Activated CD4-positive, alpha-beta T cell treated with anti-CD3 and anti-CD28 coated beads for 36 hours (primary cell): ENCODE measurements at regions not wholly inside any gene's neighbourhood (a gene's known extent, or its start where the extent isn't known, plus 50 kb on each side); places are given as distances from the start of the nearest gene placed in this dataset.

Experiments used
- ATAC-seq: fragments of 200-7000 bp; cut with Tn5 transposase; one replicate; pipeline ENCODE4 v1.10.0; 2021; ENCODE audit warnings: mild to moderate bottlenecking, moderate library complexity
- CTCF ChIA-PET: fragments of 350-600 bp; sonication (Branson Sonifier 250); formaldehyde crosslinking; loops from one replicate; lab custom pipeline; 2021; ENCODE audit warnings: antibody characterized with exemption; lab: Charles Lee
- POLR2A ChIA-PET: fragments of 350-600 bp; sonication (Branson Sonifier 250); formaldehyde crosslinking; loops from one replicate; lab custom pipeline; 2021; ENCODE audit warnings: antibody characterized with exemption, inconsistent platforms; lab: Charles Lee
- DNase-seq: peaks from one replicate; pipeline ENCODE4 v3.0.0-alpha.2; 2020
- H3K27ac Mint-ChIP-seq: one replicate; pipeline ENCODE4 v1.8.0; 2021; ENCODE audit warnings: mixed read lengths
- H3K27me3 Mint-ChIP-seq: one replicate; pipeline ENCODE4 v1.8.0; 2021; ENCODE audit warnings: mixed read lengths
- H3K36me3 Mint-ChIP-seq: one replicate; pipeline ENCODE4 v1.8.0; 2021; ENCODE audit warnings: low read depth, mixed read lengths
- H3K4me1 Mint-ChIP-seq: one replicate; pipeline ENCODE4 v1.8.0; 2021; ENCODE audit warnings: mixed read lengths
- H3K4me3 Mint-ChIP-seq: one replicate; pipeline ENCODE4 v1.8.0; 2021; ENCODE audit warnings: mild to moderate bottlenecking, moderate library complexity, mixed read lengths
- H3K9me3 Mint-ChIP-seq: one replicate; pipeline ENCODE4 v1.8.0; 2021; ENCODE audit warnings: low read depth, mixed read lengths
- intact Hi-C, 2 experiments: fragments of 100-400 bp; cut with DNase I in 1 of 2; cut with micrococcal nuclease in 1 of 2; formaldehyde crosslinking; loops; one replicate each; pipeline versions ENCODE4 v1.14.2 to v1.15.1; 2022 to 2024; cut with DNase I, micrococcal nuclease

DNA sequence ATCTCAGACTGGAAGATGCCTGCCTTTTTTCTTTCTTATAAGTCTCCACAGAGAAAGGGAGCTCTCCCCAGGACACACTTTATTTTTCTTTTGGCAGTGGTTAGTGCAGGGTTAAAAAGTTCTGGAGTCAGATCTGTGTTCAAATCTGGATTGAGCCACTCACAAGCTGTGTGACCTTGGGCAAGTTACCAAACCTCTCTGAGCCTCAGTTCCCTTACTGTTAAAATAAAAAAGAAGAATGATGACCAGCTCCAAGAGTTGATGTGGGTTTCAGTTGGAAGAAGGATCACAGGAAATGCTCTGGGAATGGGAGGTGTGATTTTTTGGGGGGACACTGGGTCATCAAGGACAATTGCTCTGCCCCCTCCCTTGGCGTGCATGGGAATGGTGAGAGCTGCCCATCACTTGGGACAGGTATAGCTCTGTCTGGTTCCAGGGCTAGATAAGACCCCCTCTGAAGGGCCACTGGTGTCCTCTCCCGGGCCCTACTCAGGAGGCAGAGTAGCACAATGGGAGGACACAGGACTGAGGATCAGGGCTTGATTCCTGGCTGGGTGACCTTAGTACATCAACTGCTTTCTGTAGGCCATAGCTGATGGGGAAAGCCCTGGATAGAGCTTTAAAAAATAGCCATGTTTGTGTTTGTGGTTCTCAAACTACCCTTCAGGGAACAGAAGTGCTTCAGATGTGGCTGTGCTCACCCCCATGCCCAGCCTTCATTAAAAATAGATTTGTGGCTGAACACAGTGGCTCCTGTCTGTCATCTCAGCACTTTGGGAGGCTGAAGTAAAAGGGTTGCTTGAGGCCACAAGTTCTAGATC, 228.3 kb downstream of the MIAT start:
- intact Hi-C loops: no loop called here

DNA sequence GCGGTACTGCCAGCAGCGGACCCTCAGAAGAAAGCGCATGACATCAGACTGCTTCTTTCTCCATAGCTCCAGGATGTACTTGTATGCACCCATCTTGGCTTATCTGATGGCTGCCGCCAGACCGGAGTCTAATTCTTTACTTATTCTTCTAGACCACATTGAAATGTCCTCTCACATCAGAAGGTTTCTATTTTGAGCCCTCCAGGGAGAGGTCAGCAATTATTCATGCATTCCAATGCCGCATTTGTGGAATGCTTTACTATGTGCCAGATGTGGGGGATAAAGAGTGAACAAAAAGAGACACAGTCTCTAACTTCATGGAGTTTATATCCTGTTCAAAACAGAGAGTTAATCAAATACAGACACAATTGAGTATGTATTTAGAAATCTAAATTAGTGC, 230.1 kb downstream of the MIAT start:
- Mint-ChIP-seq H3K27ac (no peak overlapping the region), H3K4me1 (no peaks in the 10 kb centered on the region), H3K27me3 (peaks cover 8% of the 10 kb centered on the region), H3K36me3 (peaks cover 3% of the 10 kb centered on the region), H3K4me3 (no peak overlapping the region), H3K9me3 (no peaks in the 10 kb centered on the region)
- intact Hi-C loops: no loop called here
- CTCF ChIA-PET: interaction anchor here (1.1 kb wide), 1 partner anchor 51 kb away, joined by 3 read pairs; no protein-coding TSS in a partner anchor
- no peak for DNase-seq
- no peak for ATAC-seq
- POLR2A ChIA-PET: no interaction called here

More for the DNA sequence above, 228.3 kb downstream of the MIAT start:
- no peaks in the 10 kb centered on the region for H3K9me3 Mint-ChIP-seq
- DNase-seq (no peak), ATAC-seq (no peak)
- ChIA-PET POLR2A (no interaction called here), CTCF (interaction anchor here (0.6 to 1.1 kb wide), 3 partner anchors 10 to 515 kb away, joined by 3 to 4 read pairs (median 3); no protein-coding TSS in a partner anchor)
- H3K4me1 Mint-ChIP-seq: no peaks in the 10 kb centered on the region
- no peak overlapping the region for H3K4me3 Mint-ChIP-seq
- H3K27ac Mint-ChIP-seq: no peak overlapping the region
- peaks cover 3% of the 10 kb centered on the region for H3K36me3 Mint-ChIP-seq
- H3K27me3 Mint-ChIP-seq: no peaks in the 10 kb centered on the region

DNA sequence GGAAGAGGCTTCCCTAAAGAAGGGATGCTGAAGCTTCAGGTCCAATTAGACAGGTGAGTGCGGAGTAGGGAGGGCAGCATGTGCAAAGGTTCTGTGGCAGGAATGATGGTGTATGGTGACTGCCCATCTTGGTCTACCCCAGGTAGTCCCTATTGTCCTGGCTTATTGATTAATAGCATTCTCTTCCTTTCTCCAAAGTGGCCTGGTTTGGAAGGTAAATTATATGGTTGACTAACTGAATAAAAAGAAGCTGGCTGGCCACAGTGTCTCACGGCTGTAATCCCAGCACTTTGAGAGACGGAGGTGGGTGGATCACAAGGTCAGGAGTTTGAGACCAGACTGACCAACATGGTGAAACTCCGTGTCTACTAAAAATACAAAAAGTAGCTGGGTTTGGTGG, 230.5 kb downstream of the MIAT start:
- Mint-ChIP-seq H3K9me3 (no peaks in the 10 kb centered on the region), H3K27me3 (peaks cover 10% of the 10 kb centered on the region), H3K4me3 (no peak overlapping the region), H3K4me1 (no peaks in the 10 kb centered on the region), H3K27ac (no peak overlapping the region), H3K36me3 (peaks cover 3% of the 10 kb centered on the region)
- intact Hi-C loops: no loop called here
- POLR2A ChIA-PET: no interaction called here
- no peak for DNase-seq
- CTCF ChIA-PET: interaction anchor here (1.1 kb wide), 1 partner anchor 52 kb away, joined by 3 read pairs; no protein-coding TSS in a partner anchor
- ATAC-seq: no peak

DNA sequence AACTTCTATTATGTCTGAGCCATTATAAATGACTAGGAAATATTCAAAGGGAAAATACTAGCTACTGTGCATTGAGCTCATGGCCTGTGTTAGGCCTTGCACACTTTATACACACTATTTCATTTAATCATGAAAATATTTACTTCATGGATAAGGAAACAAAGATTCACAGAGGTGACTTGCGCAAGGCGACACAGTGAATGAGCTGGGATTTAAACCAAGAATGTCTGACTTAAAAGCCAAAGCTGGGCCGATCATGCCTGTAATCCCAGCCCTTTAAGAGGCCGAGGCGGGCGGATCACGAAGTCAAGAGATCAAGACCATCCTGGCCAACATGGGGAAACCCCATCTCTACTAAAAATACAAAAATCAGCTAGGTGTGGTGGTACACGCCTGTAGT, 231.5 kb downstream of the MIAT start:
- intact Hi-C loops: no loop called here
- Mint-ChIP-seq H3K4me3 (no peak overlapping the region), H3K27me3 (peaks cover 10% of the 10 kb centered on the region), H3K36me3 (no peaks in the 10 kb centered on the region), H3K4me1 (no peaks in the 10 kb centered on the region), H3K27ac (no peak overlapping the region), H3K9me3 (no peaks in the 10 kb centered on the region)
- ChIA-PET CTCF (no interaction called here), POLR2A (interaction anchor here (0.7 kb wide), 1 partner anchor 1174 kb away, joined by 3 read pairs; no protein-coding TSS in a partner anchor)
- DNase-seq (no peak), ATAC-seq (no peak)

DNA sequence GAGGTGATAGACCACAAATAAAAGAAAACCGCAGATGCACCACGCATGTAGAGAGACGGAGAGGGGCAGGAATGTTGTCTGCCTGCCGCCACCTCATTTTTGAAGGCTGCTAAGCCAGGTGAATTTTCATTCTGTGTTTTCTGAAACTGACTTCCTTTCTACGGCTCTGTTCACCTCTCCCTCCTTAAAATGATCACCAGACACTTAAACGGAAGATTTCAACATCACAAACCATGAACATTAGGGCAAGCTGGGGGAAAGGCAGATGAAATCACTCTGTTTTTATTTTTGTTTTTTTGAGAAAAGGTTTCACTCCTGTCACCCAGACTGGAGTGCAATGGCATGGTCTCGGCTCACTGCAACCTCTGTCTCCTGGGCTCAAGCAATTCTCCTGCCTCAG, 232.4 kb downstream of the MIAT start:
- POLR2A ChIA-PET: interaction anchor here (0.7 kb wide), 1 partner anchor 1173 kb away, joined by 3 read pairs; no protein-coding TSS in a partner anchor
- Mint-ChIP-seq H3K27me3 (peaks cover 10% of the 10 kb centered on the region), H3K27ac (no peak overlapping the region), H3K36me3 (no peaks in the 10 kb centered on the region), H3K4me3 (no peak overlapping the region), H3K4me1 (peaks cover 5% of the 10 kb centered on the region), H3K9me3 (no peaks in the 10 kb centered on the region)
- CTCF ChIA-PET: no interaction called here
- ATAC-seq: no peak
- intact Hi-C loops: no loop called here
- DNase-seq: no peak

DNA sequence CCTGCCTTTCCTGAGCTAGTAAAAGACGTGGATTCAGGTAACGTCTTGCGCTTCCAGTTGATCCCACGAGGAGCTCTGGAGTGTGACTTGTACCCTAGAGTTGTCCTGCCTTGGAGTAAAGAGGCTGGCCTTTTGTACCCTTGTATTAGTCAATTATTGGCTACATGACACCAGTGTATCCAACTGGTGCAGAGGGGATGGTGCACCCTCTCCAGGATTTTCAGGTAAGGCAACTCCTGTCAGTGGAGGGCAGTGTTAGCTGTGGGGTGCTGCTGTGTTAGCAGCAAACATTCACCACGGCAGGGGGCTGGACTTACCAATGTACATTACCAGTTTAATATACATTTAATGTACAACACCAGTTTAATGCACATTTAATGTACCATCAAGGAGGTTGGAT, 233.5 kb downstream of the MIAT start:
- CTCF ChIA-PET: interaction anchor here (0.5 to 0.6 kb wide), 2 partner anchors 9 to 516 kb away, joined by 3 to 5 read pairs; no protein-coding TSS in a partner anchor
- DNase-seq (no peak), ATAC-seq (no peak)
- H3K4me3 Mint-ChIP-seq: no peak overlapping the region
- H3K4me1 Mint-ChIP-seq: peaks cover 13% of the 10 kb centered on the region
- H3K9me3 Mint-ChIP-seq: no peaks in the 10 kb centered on the region
- intact Hi-C loops: no loop called here
- no peak overlapping the region for H3K27ac Mint-ChIP-seq
- H3K27me3 Mint-ChIP-seq: peaks cover 12% of the 10 kb centered on the region
- POLR2A ChIA-PET: no interaction called here
- no peaks in the 10 kb centered on the region for H3K36me3 Mint-ChIP-seq

DNA sequence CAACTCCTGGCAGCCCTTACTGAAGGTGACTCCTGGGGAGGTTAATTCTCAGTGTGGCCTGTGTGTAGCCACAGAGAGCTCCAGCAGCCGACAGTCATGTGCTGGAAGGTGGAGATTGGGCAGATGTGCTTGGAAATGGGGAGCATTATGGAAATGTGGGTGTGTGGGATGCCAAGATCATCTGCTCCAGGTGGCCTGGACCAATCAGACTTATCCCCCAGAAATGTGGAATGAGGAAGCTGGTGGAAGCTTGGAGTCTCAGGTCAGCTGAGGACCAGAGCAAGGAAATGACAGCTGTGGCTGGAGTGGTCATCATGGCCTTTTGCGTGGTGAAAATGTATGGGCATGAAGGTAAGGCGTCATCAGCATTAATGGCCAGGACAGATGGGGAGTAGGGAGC, 234.0 kb downstream of the MIAT start:
- H3K9me3 Mint-ChIP-seq: no peaks in the 10 kb centered on the region
- peaks cover 13% of the 10 kb centered on the region for H3K27me3 Mint-ChIP-seq
- no peak overlapping the region for H3K4me3 Mint-ChIP-seq
- intact Hi-C loops: no loop called here
- DNase-seq (no peak), ATAC-seq (no peak)
- POLR2A ChIA-PET: no interaction called here
- CTCF ChIA-PET: interaction anchor here (0.5 to 0.6 kb wide), 2 partner anchors 9 to 517 kb away, joined by 3 to 5 read pairs; no protein-coding TSS in a partner anchor
- no peak overlapping the region for H3K27ac Mint-ChIP-seq
- H3K4me1 Mint-ChIP-seq: peaks cover 14% of the 10 kb centered on the region
- H3K36me3 Mint-ChIP-seq: no peaks in the 10 kb centered on the region

DNA sequence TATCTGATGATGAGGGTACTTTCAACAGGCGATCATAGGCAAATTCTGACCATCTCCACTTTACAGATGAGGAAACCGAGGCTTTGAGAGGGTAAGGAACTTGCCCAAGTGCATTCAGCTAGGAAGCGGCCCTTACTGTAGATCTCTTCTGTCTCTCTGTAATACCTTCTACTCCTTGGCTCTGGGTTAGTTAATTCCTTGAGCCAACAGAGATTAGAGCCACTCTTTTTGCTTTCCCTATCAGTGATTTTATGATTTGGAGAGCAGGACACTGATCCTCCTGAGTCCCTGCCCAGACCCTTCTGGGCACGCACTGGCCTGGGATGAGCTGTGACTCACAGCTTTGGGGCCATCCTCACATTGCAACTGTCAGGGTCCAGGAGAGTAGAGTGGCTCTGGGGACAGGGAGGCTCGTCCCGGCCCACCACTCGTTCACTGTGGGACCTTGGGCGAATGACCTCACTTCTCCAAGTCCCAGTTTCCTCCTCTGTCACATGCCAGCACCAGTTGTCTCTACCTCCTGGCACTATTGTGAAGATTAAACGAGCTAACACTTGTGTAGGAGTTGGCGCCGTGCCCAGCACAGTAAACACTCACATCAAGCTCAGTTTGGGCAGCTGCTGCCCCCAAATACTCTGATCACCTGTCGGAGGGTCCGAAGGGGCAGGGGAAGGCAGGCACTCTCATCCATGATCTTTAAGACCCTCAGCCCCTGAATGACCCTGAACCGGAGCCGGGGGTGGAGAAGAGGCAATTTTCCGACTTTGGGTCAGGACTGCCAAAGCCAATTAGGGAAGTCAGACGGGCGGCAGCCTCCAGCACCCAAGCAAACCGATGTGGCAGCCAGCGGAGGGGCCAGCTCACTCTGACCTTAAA, 235.0 kb downstream of the MIAT start:
- H3K4me3 Mint-ChIP-seq: no peak overlapping the region
- POLR2A ChIA-PET: no interaction called here
- H3K4me1 Mint-ChIP-seq: peaks cover 14% of the 10 kb centered on the region

DNA sequence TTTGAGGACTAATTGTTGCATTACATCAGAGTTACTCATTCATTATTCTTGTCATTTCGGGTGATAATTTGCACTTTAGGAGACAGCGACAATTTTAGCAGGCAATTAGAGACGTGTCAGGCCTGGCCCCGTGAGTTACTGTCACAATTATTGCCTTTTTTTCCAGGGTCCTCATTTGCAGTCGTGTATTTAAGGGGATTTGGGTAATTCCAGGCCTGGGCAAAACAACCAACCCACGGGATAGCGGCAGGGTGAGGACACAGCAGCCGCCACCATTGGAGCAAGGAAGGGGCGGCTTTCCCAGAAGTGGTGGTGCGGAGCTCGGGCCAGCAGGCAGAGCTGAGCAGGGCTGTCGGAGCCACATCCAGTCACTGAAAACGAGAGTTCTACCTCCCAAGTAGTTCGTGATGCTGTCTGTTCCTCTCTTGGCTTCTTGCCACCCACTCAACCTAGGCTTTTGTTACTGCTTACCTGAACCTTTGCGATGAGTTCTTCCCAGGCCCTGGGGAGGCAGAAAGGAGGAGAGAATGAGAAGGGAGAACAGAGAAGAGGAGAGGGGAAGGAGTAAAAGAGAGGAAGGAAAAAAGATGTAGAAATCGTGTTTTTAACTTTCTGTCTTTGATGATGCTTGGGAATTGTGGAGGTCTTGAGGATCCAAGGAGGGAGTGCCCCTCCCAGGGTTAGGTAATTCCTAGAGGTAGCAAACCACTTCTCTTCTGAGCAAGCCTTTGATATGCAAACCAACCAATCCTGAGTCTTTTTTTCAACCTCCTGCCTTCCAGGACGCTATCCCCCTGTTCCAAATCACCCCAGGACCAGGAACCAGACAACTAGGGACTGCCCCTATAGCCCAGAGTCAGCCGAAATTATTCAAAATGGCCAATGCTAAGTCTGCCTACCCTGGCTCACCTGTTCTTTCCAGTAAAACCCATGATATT, 236.1 kb downstream of the MIAT start:
- Mint-ChIP-seq H3K4me1 (peaks cover 14% of the 10 kb centered on the region), H3K27me3 (peaks cover 26% of the 10 kb centered on the region), H3K4me3 (no peak overlapping the region), H3K9me3 (no peaks in the 10 kb centered on the region), H3K36me3 (no peaks in the 10 kb centered on the region), H3K27ac (no peak overlapping the region)
- ChIA-PET POLR2A (no interaction called here), CTCF (interaction anchor here (0.6 to 0.7 kb wide), 2 partner anchors 253 to 643 kb away, joined by 3 read pairs; no protein-coding TSS in a partner anchor)
- intact Hi-C loops: no loop called here
- ATAC-seq (no peak), DNase-seq (no peak)

More for the DNA sequence above, 235.0 kb downstream of the MIAT start:
- Mint-ChIP-seq H3K36me3 (no peaks in the 10 kb centered on the region), H3K27me3 (peaks cover 19% of the 10 kb centered on the region), H3K9me3 (no peaks in the 10 kb centered on the region), H3K27ac (no peak overlapping the region)
- no peak for ATAC-seq
- no peak for DNase-seq
- intact Hi-C loops: no loop called here
- CTCF ChIA-PET: interaction anchor here (0.6 to 0.7 kb wide), 2 partner anchors 254 to 644 kb away, joined by 3 read pairs; no protein-coding TSS in a partner anchor

DNA sequence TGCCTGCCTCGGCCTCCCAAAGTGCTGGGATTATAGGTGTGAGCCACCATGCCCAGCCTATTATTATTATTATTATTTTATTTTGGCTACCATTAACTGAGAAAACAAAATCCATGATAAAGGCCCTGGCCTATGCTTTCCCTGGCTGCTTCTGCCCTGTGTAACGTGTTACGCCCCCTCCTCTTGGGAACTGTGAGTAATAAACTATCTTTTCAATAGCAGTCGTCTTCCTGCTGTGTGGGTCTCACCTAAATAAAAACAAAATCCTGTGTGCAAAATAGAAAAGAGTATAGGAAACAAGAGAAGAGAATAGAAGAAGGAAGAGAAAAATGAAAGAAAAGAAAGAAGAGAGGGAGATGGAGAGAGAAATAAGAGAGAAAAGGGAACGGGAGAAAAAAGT, 237.0 kb downstream of the MIAT start:
- Mint-ChIP-seq H3K27ac (no peak overlapping the region), H3K36me3 (no peaks in the 10 kb centered on the region), H3K27me3 (peaks cover 32% of the 10 kb centered on the region), H3K9me3 (no peaks in the 10 kb centered on the region), H3K4me1 (peaks cover 14% of the 10 kb centered on the region), H3K4me3 (no peak overlapping the region)
- DNase-seq (no peak), ATAC-seq (no peak)
- ChIA-PET POLR2A (no interaction called here), CTCF (no interaction called here)
- intact Hi-C loops: no loop called here
